ENCODE measurements at regions not wholly inside any gene's neighbourhood (a gene's known extent, or its start where the extent isn't known, plus 50 kb on each side); places are given as distances from the start of the nearest gene placed in this dataset.
"Not testable (repeated sequence)": the region's sequence is repeated elsewhere in the genome, so short reads cannot be mapped to it uniquely, and the experiment has no call there.

DNA sequence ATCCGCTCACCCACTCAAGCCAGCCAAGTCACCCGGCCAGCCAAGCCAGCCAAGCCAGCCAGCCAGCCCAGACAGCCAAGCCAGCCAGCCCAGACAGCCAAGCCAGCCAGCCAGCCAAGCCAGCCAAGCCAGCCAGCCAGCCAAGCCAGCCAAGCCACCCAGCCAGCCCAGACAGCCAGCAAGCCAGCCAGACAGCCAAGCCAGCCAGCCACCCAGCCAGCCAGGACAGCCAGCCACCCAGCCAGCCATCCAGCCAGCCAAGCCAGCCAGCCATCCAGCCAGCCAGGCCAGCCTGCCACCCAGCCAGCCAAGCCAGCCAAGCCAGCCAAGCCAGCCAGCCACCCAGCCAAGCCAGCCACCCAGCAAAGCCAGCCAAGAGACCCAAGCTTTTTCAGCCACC is 316.8 kb upstream of the PLGLB2 start:
- DNase-seq (ENCODE audit: low spot score), result not testable (repeated sequence)

GRCh38 chr2:87432711-87433453 is 315.0 kb upstream of the PLGLB2 start:
- DNase-seq (ENCODE audit: low spot score), result not testable (repeated sequence)

DNA sequence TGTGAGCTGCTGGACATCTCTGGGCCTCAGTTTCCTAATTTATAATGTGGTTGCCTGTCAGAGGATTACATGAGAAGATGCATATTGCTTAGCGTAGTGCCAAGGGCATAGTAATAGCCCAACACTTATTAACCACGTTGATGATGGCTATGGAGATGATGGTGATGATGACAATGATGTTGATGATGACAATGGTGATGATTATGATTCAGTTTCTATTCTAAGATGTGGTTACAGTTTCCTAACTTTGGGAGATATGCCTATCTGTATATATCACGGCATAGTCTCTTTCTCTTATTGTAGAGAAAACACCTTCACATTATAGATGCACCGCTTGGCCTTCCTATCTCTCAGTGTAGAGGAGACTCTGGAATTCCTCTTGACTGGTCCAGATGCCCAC is 311.9 kb upstream of the PLGLB2 start:
- not testable (repeated sequence) for DNase-seq (ENCODE audit: low spot score)

GRCh38 chr2:87437701-87438260 is 310.1 kb upstream of the PLGLB2 start:
- DNase-seq (ENCODE audit: low spot score), result not testable (repeated sequence)

DNA sequence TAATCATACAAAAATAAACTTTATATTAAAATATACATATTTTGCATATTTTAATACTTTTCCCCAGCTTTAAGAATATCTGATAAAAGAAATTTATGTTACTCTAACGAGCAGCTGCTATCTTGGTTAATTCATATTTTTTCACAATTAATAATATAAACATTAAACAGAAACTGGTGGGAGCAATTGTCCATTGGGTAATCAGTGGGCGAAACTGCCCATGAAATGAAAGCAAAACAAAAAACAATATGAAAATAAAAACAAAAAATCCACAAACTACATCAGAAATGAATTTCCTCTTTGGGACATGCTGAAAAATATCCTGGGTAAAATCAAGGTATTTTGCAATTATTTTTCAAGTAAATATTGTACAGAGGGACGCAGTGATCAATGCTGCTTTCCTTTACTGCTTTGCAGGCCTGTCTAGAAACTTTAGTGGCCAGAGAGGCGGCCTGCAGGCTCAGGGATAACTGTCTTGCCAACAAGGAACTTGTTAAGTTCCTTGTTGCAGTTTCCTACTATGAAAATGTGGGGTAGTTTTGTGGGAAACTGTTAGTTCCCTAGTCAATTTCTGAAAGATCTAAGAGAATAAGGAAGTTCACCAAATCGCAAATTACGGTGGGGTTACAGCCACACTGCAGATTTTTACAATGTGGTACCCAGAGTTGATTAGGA is 309.0 kb upstream of the PLGLB2 start:
- DNase-seq (ENCODE audit: low spot score), result not testable (repeated sequence)

GRCh38 chr2:87439617-87440204 is 308.2 kb upstream of the PLGLB2 start:
- DNase-seq (ENCODE audit: low spot score), result not testable (repeated sequence)

DNA sequence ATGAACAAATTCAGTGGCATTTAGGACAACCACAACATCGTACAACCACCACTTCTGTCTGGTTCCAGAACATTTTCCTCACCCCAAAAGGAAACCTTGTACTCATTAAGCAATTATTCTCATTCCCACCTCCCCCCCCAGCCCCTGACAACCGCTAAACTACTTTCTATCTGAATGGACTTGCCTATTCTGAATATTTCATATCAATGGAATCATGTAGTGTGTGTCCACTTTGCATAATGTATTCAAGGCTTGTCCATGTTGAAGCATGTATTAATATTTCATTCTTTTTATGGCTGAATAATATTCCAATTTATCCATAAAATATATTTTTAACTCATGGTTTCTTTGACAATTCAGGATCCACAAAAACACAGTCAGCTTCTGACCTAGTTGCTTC is 307.2 kb upstream of the PLGLB2 start:
- not testable (repeated sequence) for DNase-seq (ENCODE audit: low spot score)

GRCh38 chr2:87441375-87441774 is 306.5 kb upstream of the PLGLB2 start:
- not testable (repeated sequence) for DNase-seq (ENCODE audit: low spot score)

GRCh38 chr2:87442983-87443577 is 304.8 kb upstream of the PLGLB2 start:
- not testable (repeated sequence) for DNase-seq (ENCODE audit: low spot score)

- DNase-seq (ENCODE audit: low spot score), result not testable (repeated sequence)
Observed at GRCh38 chr2:87444951-87445350, 302.9 kb upstream of the PLGLB2 start.

- DNase-seq (ENCODE audit: low spot score), result not testable (repeated sequence)
Observed at GRCh38 chr2:87445613-87446312, 302.1 kb upstream of the PLGLB2 start.

DNA sequence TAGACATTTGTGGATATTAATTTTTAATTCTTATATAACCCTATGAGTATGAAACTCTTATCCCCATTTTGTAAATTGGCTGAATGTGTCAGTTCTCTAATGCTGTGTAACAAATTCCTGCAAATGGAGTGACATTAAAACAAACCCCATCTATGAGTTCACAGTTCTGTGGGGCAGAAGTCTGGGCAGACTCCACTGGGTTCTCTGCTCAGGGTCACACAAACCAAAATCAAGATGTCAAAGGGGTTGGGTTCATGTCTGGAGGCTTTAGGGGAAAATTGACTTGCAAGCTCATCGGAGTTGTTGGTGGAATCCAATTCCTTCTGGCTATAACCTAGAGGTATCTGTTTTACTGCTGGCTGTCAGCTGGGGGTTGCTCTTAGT is 301.6 kb upstream of the PLGLB2 start:
- DNase-seq (ENCODE audit: low spot score), result not testable (repeated sequence)

- DNase-seq (ENCODE audit: low spot score), result not testable (repeated sequence)
Observed at GRCh38 chr2:87449462-87449980, 298.4 kb upstream of the PLGLB2 start.

- DNase-seq (ENCODE audit: low spot score), result not testable (repeated sequence)
Observed at GRCh38 chr2:87452193-87452592, 295.7 kb upstream of the PLGLB2 start.

DNA sequence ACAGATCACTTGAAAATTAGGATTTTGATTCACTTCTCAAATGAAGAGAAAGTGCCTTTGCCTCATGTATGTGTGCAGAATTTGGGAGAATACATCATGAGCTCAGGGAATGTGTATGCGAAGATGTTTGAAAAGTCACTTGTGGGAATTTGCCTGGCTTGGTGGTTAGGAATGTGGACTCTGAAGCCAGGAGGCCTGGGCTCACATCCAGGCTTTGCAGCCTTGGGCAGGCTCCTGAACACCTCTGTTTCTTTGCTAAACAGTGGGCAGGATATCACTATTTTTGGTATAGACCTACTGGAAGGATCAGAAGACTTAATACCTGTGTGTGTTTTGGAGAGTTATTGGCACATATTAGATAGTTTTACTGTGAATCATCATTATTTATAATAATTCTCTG is 295.0 kb upstream of the PLGLB2 start:
- DNase-seq (ENCODE audit: low spot score), result not testable (repeated sequence)

DNA sequence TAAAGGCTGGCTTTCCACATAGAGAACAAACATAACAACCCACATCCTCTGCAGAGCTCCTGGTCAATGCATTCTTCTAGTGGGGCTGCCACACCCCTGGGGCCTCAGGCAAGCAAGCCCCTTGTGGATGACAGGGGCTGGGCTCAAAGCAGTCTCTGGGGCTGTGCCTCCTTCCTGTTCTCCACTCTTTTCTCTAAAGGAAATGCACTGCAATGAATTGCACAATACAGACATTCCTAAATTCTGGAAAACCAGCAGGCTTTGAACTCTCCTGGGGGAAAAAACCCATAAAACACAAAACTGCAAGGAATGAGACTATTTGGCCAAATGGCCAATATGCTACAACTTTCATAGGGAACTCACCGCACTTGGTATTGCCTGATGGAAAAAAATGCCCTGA is 293.9 kb upstream of the PLGLB2 start:
- DNase-seq (ENCODE audit: low spot score), result peak; percentile 17

- DNase-seq (ENCODE audit: low spot score), result peak; percentile 3
Observed at GRCh38 chr2:87454421-87454820, 293.5 kb upstream of the PLGLB2 start.

DNA sequence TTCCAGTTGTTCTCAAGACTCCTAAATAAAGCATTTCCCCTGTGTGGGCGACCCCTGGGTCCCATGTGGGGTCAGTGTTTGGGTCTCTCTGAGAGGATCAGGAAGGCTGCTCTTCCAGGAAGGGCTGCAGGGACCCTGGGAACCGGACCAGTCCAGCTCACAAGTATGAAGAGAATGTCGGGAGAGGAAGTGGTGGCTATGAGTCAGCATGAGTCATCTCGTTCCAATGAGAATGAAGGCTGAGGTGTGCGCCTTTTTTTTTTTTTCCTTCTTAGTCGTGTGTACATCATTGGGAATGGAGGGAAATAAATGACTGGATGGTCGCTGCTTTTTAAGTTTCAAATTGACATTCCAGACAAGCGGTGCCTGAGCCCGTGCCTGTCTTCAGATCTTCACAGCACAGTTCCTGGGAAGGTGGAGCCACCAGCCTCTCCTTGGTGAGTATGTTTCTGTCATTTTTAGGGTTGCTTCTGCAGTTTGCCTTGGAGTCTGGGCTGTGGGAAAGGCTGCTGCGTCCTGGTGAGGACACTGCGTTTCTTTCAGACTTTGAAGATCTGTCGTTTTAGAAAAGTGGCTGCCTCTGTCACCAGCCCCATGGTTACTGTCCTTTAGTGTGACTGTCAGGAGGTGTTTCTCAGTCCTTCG is 292.6 kb upstream of the PLGLB2 start:
- DNase-seq (ENCODE audit: low spot score), result not testable (repeated sequence)

- DNase-seq (ENCODE audit: low spot score), result not testable (repeated sequence)
Observed at GRCh38 chr2:87455854-87456249, 292.0 kb upstream of the PLGLB2 start.

GRCh38 chr2:87456477-87457128 is 291.3 kb upstream of the PLGLB2 start:
- not testable (repeated sequence) for DNase-seq (ENCODE audit: low spot score)

Measured in LoVo (cell line).